ENCODE measurements at regions not wholly inside any gene's neighbourhood (a gene's known extent, or its start where the extent isn't known, plus 50 kb on each side); places are given as distances from the start of the nearest gene placed in this dataset.
A peak's percentile ranks its signal among the peaks of the same experiment; 100 is the strongest.

- DNase-seq = no peak
Measured at GRCh38 chr16:17633181-17633951, 162.6 kb upstream of the XYLT1 start.

DNA sequence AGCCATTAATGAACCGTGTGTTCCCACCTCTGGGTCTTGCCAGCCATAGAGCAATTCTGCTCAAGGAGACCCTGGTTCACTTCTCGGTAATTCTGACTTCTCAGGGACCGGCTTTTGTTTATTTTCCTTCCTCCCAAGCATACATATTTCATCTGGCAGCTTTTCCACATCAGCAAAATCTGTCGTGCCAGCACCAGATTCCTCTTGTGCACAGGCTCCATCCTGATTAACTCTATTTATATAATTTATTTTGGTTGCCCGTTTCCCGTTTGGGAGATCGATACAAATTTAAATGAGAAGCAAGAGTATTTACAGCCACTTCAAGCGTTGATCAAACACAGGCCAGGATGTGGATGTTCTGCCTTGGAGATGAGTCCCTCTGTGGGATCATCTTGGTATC is 161.9 kb upstream of the XYLT1 start:
- no peak for DNase-seq

GRCh38 chr16:17629936-17630335 is 159.2 kb upstream of the XYLT1 start:
- DNase-seq = no peak

DNA sequence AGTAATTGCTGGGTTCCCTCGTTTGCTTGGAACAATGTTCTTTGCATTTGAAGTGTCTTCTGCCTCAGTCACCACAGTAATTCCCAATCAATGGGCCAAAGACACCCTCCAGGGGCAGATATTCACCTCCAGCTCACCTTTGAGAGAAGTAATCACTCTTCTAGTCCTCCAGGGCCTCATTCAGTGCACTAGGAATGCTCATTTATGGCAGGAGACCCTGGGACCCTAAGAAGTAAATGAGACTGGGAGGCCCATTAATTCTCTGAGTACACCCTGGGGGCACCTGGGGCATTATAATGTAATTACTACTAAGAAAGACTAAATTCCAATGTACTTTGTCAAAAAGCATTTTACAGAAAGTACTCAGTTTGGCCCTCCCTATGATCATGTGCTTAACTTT is 158.2 kb upstream of the XYLT1 start:
- DNase-seq = no peak

DNA sequence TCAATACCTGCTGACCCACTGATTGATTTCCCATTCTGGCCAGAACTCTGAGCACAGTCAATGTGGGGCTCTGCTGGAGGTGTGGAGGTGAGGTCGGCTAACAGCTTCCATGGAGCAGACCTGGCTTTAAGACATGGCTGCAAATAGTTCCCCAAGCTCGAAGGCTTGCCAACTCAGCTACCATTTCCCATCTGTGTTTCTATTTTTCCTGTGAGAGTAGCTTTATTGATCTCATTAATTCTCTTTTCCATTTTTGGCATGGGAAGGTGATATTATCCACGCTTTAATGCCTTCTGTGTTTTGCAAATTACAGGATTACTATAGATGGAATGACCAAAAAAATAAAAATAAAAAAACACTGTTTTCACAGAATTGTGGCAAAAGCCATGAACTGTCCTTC is 151.6 kb upstream of the XYLT1 start:
- DNase-seq = no peak

DNA sequence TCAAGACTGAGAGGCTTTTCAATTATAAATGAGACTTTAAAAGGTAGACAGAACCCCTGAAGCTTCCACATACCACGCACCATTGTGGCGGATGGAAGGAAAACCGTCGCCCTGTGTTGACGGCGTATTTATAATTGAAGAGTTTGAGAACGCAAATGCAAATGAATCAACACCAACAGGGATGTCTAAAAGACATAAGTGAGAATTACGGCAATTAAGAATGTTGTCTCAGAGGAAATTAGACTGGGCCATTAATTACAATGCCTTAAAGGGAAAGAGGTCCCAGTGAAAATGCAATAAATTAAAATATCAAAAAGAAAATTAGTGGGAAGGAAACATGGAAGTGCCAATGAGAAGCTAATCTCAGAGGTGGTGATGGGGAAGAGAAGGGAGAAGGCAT is 148.5 kb upstream of the XYLT1 start:
- DNase-seq = no peak

DNA sequence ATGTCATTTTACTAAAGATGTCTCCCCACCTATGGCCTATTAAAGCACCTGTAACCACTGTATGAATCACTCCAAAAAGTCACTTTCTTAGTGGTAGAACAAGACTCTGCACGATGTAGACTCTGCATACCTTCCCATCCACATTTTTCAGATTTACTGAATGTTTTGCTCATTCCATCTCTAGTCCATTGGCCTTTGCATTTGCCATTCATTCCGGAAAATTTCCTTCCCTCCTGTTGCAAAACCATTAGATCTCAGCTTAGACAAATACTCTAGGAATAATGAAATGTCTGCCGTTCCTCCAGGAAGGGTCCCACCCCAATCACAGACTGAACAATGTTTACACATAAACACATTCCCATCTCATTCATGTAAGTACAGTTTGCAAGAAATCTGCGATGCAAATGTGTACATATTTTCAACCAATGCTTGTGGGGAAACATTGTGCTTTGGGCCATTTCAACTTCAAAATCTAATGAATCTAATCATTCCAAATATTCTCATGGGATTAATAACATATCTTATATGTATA is 146.3 kb upstream of the XYLT1 start:
- DNase-seq = no peak

- no peak for DNase-seq
Measured at GRCh38 chr16:17612336-17612735, 141.6 kb upstream of the XYLT1 start.

DNA sequence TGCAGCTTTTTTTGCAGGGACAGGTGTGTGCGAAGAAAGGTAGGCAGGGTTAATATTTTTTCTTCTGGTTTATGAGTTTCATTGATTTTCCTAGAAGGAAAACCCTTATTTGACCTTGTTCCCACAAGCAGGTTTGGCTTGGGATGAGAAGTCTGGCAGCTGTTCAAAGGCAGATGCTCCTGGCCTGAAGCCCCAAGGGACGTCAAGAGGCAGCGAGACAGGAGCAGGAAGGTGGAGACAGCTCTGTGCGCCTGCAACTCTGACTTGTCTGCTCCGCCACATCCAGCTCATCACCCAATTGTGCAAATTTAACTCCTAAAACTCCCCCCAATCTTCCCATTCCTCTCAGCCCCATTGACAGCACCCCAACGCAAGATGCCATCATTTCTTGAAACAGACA is 136.8 kb upstream of the XYLT1 start:
- DNase-seq = peak; percentile 43 to 49

GRCh38 chr16:17607075-17607509 is 136.3 kb upstream of the XYLT1 start:
- no peak for DNase-seq

DNA sequence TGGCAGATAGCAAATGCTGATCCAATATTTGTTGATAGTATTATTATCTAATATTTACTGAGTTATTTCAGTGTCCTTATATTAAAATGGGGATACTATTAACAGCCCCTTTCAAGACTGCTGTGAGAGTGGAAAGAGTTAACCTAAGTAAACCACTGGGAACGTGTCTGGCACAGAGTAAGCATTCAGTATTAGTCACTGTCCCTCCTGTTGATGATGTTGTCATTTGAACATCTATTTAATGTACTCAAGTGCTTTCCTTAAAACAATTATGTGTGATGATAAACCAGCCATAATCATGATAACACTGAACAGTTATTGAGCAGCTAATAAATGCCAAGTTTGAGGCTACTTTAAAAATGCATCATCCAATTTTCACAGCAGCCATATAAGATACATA is 135.7 kb upstream of the XYLT1 start:
- DNase-seq = no peak

DNA sequence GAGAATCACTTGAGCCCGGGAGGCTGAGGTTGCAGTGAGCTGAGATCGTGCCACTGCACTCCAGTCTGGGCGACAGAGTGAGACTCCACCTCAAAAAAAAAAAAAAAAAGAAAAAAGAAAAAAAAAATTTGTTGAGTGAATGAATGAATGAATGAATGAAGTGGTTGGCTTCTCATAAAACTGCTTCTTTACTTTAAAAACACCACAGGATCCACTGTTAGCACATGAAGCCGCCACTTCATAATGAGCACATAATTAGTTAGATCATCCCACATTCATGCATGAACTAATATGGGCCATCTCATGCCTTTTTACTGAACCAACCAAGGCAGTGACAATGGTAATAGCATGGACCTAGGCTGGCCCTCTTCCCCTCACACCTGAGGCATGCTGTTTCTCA is 135.0 kb upstream of the XYLT1 start:
- DNase-seq = no peak

DNA sequence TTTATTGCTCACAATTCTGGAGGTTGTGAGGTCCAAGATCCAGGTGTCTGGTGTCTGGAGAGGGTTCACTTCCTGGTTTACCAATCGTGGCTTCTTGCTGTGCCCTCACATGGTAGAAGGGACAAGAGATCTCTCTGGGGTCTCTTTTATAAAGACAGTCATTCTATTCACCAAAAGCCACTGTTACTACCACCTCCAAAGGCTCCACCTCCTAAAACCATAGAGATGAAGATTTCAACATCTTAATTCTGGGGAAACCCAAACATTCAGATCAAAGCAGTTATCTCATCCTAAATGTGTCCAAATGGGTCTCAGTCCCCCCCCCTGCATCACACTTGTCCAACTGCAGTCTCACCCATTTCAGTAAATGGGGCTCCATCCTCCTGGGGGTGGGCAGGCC is 132.9 kb upstream of the XYLT1 start:
- DNase-seq = no peak

- DNase-seq = no peak
Measured at GRCh38 chr16:17602678-17603077, 131.9 kb upstream of the XYLT1 start.

DNA sequence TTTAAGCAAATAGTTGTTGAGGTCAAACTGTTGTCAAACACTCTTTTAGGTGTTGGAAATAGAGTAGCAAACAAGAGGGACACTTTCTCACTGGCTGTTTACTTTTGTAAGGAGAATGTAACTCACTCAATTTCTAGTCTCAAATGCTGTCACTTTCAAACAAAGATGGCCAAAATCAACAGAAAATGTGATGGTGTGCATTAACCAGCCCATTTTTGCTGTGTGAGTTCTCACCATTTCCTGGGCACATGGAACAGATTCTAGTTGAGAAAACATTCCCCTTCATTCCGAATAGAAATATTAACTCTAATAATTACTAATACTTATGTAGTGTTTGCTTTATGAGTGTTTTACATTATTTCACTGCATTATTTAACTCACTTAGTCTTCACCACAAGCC is 128.2 kb upstream of the XYLT1 start:
- DNase-seq = no peak

DNA sequence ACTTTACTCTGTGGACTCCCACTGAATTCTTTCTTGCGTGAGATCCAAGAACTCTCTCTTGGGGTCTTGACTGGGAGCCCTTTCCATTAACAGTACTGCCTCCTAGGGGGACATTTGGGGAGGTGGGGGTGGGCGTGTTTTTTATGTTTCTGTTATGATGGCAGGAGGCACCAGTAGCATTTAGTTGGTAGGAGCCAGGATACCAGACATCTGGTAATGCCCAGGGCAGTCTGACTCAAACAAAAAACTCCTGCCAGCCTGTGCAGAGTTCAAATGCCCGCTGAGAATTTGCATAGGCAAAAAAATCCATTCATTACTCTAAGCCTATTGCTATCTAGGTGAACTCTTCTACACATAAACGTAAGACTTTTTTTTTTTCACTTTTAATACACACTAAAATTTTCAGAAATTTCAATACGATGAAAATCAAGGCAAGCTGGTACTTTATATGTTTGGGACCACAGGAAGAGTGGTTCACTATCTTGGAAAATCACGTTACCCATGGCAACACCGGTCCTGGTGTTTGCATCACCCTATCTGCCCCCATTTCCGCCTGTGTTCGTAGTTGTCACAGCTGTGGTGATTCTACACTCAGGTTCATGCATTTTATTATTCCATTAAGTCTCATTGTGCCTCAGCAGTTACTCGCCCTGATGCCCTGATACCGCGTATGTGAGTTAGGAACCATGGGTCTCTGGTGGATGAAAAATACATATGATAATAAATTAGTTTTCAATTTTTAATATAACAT is 121.1 kb upstream of the XYLT1 start:
- no peak for DNase-seq

- DNase-seq = no peak
Measured at GRCh38 chr16:17590711-17591654, 120.2 kb upstream of the XYLT1 start.

DNA sequence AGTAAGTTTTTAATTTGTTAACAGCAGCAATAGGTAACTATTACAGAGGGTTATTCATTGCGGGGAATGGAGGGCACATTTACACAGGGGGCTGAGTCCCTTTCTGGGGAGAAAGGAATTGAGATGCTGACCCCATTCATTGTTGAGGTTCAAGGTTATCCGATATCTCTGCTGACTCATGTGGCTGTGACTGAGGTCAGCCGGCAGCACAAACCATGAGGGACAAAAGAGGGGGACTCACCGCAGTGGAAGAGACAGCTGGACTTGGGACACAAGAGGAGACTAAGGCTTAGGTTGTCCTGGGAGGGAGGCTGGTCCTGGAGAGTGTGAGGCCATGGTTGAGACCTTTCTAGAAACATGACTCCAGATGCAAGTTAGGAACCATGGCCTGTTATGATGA is 119.1 kb upstream of the XYLT1 start:
- no peak for DNase-seq

DNA sequence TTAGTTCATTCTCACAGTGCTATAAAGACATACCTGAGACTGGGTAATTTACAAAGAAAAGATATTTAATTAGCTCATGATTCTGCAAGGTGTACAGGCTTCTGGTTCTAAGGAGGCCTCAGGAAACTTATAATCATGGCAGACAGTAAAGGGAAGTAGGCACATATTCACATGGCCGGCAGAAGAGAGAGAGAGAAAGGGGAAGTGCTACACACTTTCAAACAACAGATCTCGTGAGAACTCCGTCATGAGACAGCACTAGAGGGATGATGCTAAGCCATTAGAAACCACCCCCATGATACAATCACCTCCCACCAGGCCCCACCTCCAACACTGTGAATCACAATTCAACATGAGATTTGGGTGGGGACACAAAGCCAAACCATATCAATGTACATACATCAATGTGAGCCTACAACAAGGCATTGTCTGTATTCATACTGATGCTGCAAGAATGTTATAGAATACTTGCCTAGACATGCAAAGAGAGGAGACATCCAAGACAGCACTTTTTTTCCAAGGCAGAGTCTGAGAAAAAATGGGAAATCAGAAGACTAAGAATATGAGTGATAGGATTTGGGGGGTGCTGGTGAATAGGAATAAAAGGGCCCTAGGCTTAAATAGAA is 114.8 kb upstream of the XYLT1 start:
- DNase-seq = no peak

- DNase-seq = no peak
Measured at GRCh38 chr16:17578981-17579874, 108.5 kb upstream of the XYLT1 start.

GRCh38 chr16:17574256-17574655 is 103.5 kb upstream of the XYLT1 start:
- no peak for DNase-seq

DNA sequence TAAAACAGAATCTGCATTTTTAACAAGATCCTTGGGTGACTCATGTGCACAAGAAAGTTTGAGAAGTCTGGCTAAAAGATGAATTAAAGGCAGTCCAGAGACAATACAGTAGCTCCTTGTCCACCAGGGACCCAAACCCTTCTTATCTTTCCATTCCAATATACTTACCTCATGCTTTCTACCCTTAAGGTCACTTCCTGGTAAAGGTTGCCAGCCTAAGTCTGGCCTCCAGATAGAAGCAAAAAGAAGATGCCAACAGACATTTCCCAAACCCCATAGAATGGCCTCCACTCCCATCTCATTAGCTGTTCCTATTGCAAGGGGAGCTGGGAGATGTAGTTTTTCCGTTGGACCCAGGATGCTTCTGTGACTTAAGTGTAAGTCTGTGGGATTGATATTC is 101.4 kb upstream of the XYLT1 start:
- DNase-seq = no peak
